ENCODE measurements at regions not wholly inside any gene's neighbourhood (a gene's known extent, or its start where the extent isn't known, plus 50 kb on each side); places are given as distances from the start of the nearest gene placed in this dataset.

DNA sequence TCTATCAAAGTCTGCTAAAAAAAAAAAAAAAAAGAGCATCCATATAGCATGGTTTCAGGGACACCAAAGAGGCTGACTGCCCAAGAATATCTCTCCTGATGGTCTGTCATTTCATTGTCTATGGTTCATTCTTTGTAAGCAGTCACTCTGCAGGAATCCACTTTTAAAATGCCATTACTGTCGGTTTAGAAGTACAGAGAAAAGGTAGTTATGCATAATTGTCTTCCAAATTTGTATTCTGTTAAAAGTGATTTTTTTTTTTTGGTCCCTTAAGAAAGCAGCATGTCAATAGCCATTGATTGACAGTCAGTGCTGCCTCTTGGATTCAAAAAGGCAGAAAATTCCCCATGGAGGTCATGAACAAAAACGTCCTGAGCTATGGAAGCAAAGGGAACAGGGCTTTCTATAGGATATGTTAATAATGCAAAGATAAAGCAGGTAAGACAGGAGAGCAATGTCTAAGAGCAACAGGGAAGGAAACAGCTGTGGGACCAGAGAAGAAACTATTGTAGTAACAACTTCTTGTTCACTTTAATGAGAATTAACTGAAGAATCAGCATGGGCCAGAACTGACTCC is 245.8 kb downstream of the TMX3 start:
- DNase-seq (ENCODE audit: extremely low read depth in 1 of 2, low read depth in 1 of 2) = no peak

DNA sequence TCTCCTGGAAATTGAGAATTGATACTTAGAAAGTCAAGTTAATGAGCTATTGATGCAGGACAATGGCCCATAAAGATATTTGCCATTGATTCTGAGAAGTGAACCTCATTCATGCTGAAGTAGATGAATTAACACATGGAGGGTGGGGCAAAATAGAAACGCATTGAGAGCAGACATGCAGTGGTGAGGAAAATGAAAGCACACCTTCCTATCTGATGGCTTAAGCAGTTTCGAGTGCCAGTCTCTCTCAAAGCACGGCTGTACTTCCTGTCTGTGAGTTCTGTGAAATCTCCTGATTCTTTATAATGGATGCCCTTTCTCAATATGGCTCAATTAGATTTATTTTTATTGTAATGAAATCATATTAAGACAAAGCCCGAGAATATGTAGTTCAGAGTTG is 247.0 kb downstream of the TMX3 start:
- no peak for DNase-seq (ENCODE audit: extremely low read depth in 1 of 2, low read depth in 1 of 2)

DNA sequence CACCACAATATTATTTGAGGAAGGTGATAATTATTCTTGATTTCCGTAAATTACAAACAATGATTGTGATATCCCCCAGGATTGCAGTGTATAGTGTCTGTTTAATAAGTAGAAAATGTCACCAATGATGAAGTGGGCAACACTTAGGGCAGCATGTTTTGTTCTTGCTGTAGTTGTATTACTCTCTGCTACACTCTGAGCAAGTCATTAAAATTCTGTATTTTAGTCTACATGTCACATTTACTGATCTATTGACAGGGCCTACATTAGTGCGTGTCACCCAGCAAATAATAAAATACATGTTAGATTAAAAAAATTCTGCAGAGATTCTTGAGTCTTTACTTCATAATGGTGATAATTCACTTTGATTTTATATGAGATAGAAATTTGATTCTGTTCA is 247.6 kb downstream of the TMX3 start:
- no peak for DNase-seq (ENCODE audit: extremely low read depth in 1 of 2, low read depth in 1 of 2)

DNA sequence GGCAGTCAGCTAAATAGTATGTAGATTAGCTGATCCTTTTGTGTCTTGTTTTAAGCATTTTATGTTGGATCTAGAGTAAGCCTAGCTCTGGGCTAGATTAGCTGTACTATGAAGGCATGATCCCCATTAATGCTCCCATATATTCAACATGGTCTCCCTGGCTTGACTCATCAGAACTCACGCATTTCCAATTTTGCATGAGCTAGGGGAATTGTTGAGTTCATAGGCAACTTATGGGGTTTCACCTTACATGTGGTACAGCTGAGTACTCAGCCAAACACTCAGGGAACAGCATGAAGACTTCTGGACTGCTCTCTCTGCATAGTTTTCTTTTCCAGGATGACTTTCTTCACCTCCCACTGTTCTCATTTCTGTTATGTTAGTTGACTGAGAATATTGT is 248.2 kb downstream of the TMX3 start:
- no peak for DNase-seq (ENCODE audit: extremely low read depth in 1 of 2, low read depth in 1 of 2)

DNA sequence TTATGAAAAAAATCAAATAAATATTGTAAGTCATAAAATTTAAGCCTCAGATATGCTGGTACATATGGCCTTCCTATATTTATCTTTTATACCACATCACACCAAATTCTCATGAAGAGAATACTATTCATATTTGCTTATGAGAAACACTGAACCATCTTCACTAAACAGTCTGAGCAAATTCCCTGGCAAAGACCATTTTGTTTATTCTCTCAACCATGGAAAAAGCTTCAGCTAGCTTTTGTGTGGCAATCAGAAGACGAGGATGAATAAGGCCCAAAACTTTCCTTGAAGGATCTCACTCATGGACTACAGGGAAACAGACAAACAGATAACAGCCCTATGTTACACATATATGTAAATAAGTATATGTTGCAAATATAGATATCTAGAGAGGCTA is 252.1 kb downstream of the TMX3 start:
- DNase-seq (ENCODE audit: extremely low read depth in 1 of 2, low read depth in 1 of 2) = no peak

DNA sequence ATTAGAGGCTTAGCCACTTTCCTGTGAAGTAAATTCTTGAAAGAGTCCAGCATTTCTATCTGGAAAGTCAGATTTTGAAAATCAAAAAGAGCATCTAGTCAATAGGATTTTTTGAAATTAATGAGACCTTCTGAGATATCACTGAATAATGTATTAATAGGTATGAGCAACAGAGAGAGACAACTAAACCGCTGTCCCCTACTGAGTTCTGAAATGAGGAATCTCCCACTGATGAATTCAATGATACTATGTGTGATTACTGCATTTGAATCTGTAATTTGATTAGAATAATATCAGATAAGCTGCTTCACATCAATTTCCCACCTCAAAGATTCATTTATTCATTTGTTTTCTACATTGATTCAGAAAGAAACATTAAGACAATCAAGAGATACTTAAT is 252.8 kb downstream of the TMX3 start:
- DNase-seq (ENCODE audit: extremely low read depth in 1 of 2, low read depth in 1 of 2) = no peak

GRCh38 chr18:68461481-68462018 is 253.4 kb downstream of the TMX3 start:
- no peak for DNase-seq (ENCODE audit: extremely low read depth in 1 of 2, low read depth in 1 of 2)

GRCh38 chr18:68459968-68460367 is 254.9 kb downstream of the TMX3 start:
- DNase-seq (ENCODE audit: extremely low read depth in 1 of 2, low read depth in 1 of 2) = no peak

DNA sequence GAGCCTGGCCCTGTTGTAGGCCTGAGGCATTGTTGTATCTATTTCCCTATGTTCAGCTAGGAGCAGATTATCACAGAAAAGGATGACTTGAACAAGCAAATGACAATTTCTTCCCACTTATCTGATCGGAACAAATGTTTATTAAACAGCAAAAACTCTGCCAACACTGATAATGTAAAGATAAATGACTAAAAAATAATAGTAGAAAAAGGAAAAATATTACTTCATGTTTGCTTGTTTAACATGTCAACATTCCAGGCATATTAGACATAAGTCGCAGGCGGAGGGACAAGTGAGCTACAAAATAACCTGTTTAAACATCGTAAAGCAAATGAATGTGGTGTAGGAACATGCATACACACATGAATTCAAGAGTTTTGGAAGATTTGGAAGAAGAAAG is 257.9 kb downstream of the TMX3 start:
- no peak for DNase-seq (ENCODE audit: extremely low read depth in 1 of 2, low read depth in 1 of 2)

DNA sequence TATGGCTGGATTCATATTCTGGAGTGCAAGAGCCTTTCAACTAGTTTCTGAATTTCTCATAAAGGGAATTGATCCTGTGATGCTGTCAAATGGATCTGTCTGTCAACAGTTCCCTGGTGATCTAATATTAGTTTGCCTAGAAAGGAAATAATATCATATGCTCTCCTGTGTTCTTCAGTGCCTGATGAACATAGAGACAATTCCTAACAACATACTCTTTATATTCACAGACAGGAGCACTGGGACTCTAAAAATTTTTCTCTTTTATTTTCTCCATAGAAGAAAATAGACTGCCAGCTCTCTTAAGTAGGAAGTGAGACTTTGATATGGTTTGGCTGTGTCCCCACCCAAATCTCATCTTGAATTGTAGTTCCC is 259.7 kb downstream of the TMX3 start:
- no peak for DNase-seq (ENCODE audit: extremely low read depth in 1 of 2, low read depth in 1 of 2)

DNA sequence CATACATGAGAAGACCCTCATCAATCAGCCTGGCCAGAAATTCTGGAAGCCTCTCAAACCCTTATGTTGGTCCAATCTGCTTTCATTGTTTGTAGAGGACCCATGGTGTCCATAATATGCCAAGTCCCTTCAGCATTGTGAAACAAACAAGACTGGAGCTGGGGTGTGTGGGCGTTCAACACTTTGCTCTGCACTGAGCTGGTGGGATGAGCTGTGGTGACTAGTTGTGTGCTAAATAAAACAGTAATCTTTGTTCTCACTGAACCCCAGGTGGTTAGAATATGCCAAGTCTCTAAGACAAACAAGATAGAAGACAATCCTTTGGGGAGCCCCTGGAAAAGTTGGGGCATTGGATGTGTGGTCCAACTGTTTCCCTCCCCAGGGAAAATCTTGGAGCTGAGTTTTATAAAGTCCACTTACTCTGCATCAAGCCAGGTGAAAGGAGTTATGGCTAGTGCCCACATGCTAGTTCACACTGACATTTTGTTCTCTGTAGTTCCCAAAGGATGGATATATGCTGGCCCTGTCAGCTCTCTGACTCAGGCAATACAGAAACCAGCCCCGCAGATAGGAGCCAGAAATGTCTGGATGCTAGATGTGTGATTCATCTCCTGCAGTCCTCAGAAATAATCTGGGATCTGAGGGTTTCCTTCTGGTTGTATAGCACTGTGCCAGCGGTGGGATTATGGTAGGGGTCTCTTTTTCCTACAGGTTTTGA is 260.2 kb downstream of the TMX3 start:
- no peak for DNase-seq (ENCODE audit: extremely low read depth in 1 of 2, low read depth in 1 of 2)

GRCh38 chr18:68449292-68449691 is 265.6 kb downstream of the TMX3 start:
- no peak for DNase-seq (ENCODE audit: extremely low read depth in 1 of 2, low read depth in 1 of 2)

GRCh38 chr18:68448736-68449135 is 266.2 kb downstream of the TMX3 start:
- DNase-seq (ENCODE audit: extremely low read depth in 1 of 2, low read depth in 1 of 2) = no peak

GRCh38 chr18:68447286-68447685 is 267.6 kb downstream of the TMX3 start:
- DNase-seq (ENCODE audit: extremely low read depth in 1 of 2, low read depth in 1 of 2) = no peak

DNA sequence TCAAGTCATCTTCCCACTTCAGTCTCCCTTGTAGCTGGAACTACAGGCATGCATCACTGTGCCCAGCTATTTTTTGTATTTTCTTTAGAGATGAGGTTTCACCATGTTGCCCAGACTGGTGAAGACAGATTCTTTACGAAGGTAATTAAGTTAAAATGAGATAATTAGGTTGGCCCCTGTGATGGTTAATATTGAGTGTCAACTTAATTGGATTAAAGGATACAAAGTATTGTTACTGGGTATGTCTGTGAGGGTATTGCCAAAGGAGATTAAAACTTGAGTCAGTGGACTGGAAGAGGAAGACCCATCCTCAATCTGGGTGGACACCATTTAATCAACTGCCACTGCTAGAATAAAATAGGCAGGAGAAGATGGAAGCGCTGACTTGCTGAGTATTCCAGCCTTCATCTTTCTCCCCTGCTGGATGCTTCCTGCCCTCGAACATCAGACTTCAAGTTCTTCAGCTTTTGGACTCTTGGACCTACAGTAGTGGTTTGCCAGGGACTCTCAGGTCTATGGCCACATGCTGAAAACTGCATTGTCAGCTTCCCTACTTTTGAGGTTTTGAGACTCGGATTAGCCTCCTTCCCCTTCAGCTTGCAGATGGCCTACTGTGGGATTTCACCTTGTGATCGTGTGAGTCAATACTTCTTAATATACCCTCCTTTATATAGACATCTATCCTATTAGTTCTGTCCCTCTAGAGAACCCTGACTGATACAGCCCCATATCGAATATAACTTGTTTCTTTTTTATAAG is 269.1 kb downstream of the TMX3 start:
- no peak for DNase-seq (ENCODE audit: extremely low read depth in 1 of 2, low read depth in 1 of 2)

DNA sequence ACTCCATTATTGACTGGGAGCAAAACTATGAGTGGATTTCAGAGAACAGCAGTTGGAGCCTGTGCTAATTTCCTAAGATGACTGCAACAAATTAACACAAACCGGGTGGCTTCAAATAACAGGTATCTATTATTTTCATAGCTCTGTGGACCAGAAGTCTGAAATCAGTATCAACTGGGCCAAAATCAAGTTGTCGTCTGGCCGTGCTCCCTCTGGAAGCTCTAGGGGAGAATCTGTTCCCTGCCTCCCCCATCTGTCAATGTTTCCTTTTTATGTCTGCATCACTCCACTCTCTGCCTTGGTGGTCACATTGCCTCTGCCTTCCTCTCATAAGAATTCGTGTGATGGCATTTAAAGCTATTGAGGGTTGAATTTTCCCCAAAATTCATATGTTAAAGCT is 269.8 kb downstream of the TMX3 start:
- DNase-seq (ENCODE audit: extremely low read depth in 1 of 2, low read depth in 1 of 2) = no peak

- no peak for DNase-seq (ENCODE audit: extremely low read depth in 1 of 2, low read depth in 1 of 2)
These were observed 273.7 kb downstream of the TMX3 start for GRCh38 chr18:68441241-68441640.

- DNase-seq (ENCODE audit: extremely low read depth in 1 of 2, low read depth in 1 of 2) = no peak
These were observed 274.5 kb downstream of the TMX3 start for GRCh38 chr18:68440433-68440832.

GRCh38 chr18:68439642-68440041 is 275.3 kb downstream of the TMX3 start:
- no peak for DNase-seq (ENCODE audit: extremely low read depth in 1 of 2, low read depth in 1 of 2)

DNA sequence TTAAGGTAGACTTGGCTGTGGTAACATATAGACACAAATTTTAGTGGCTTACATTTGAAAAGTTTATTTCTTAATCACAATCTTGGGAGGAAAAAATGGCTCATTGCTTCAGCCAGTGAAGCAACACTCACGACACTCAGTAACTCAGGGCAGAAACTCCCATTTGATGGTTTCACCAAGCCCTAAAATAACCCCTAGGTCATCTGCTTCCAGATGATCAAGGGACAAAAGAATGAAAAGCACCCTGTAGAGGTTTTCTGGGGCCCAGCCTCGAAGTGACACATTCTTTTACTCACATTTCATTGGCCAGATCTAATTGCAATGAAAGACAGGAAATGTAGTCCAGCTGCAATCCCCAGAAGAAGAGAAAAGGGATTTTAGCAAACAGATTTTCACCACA is 275.9 kb downstream of the TMX3 start:
- no peak for DNase-seq (ENCODE audit: extremely low read depth in 1 of 2, low read depth in 1 of 2)

- DNase-seq (ENCODE audit: extremely low read depth in 1 of 2, low read depth in 1 of 2) = no peak
These were observed 276.4 kb downstream of the TMX3 start for GRCh38 chr18:68438536-68438935.

DNA sequence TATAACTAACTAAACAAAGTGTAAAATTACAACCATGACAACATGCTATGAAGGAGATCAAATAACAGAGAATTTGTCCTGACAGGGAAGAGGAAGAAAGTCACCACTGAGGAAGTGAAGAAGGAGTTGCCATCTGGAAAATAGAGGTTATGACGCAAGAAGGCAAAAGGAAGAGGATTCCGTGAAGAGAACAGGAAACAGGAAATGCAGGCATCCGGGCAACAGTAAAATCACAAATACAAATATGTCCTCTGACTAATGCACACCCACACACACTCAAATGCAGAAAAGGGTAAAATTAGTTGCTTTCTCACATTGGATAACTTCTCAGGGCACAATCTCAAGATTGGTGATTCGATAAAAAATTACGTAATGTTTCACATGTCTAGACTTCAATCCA is 278.4 kb downstream of the TMX3 start:
- no peak for DNase-seq (ENCODE audit: extremely low read depth in 1 of 2, low read depth in 1 of 2)

All from stimulated activated CD8-positive, alpha-beta memory T cell treated with anti-CD3 and anti-CD28 coated beads, Interleukin-7, amount 100 ng/mL, for 48 hours (primary cell).